Prostate gland (tissue), 2 donors: ENCODE measurements at regions not wholly inside any gene's neighbourhood (a gene's known extent, or its start where the extent isn't known, plus 50 kb on each side); places are given as distances from the start of the nearest gene placed in this dataset.

ENCODE experiments used
- DNase-seq: peaks from one replicate; pipeline ENCODE4 v3.0.0-alpha.2; 2019; ENCODE audit warnings: low spot score
- H3K27ac ChIP-seq, 2 donors: fragments of 200-600 bp; sonication (generic); 2 replicates each; pipeline ENCODE4 v1.5.1; 2017 to 2019
- H3K27me3 ChIP-seq: fragments of 200-600 bp; sonication (generic); replicated peaks from 2 replicates; pipeline ENCODE4 v1.5.1; 2019; ENCODE audit not compliant: insufficient read depth
- H3K36me3 ChIP-seq, 2 donors: fragments of 200-600 bp; sonication (generic); 1 replicate in 1 of 2; 2 replicates in 1 of 2; pipeline versions ENCODE4 v1.5.1 to v1.8.1; 2017 to 2019
- H3K4me1 ChIP-seq: fragments of 200-600 bp; sonication (generic); replicated peaks from 2 replicates; pipeline ENCODE4 v1.5.1; 2019
- H3K4me3 ChIP-seq, 2 donors: fragments of 200-600 bp; sonication (generic); 2 replicates each; pipeline ENCODE4 v1.5.1; 2017 to 2019
- H3K9me3 ChIP-seq: fragments of 200-600 bp; sonication (generic); 2 replicates; pipeline ENCODE4 v1.5.1; 2017
- POLR2A ChIP-seq: fragments of 450-650 bp; IDR thresholded peaks from one replicate; pipeline ENCODE4 v1.6.1; 2016; ENCODE audit warnings: antibody characterized with exemption, mild to moderate bottlenecking
- POLR2AphosphoS5 ChIP-seq: sonication (generic); formaldehyde crosslinking; IDR thresholded peaks from one replicate; pipeline ENCODE4 v1.6.1; 2017; ENCODE audit warnings: antibody characterized with exemption
- WGBS: methylation state at CpG from one replicate; pipeline ENCODE4 v1.1.5; 2018; 5-methylcytosine and 5-hydroxymethylcytosine counted together
- intact Hi-C: fragments of 100-400 bp; cut with DNase I; formaldehyde crosslinking; loops from one replicate; pipeline ENCODE4 v1.14.2; 2022
- TF ChIP-seq, protein P1 (sequence below), 4 experiments: fragments of 200-600 bp in 2 of 4; fragments of 450-650 bp in 2 of 4; sonication (generic) in 2 of 4; IDR thresholded peaks; 1 replicate in 3 of 4; 2 replicates in 1 of 4; pipeline ENCODE4 v1.5.1; 2016 to 2019; ENCODE audit warnings: antibody characterized with exemption in 4 of 4, mild to moderate bottlenecking in 2 of 4, moderate library complexity in 2 of 4

DNA sequence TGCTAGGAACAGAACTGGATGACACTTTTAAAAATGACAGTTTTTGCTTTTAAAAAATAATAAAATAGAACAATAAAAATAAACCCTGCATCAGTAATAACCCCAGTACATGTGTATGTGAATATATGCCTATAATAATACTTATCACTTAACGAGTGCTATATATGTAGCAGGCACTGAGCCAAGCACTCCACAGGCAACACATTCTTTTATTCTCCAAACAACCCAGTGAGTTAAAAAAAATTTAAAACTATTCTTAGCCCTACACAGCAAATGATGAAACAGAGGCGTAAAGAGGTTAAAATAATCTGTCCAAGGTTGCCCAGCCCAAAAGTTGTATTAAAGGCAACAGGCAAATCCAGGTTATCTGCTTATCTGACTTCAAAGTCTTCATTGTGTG is 124.5 kb upstream of the SMIM23 start:
- Histone ChIP-seq H3K27me3 (no peaks in the 10 kb centered on the region), H3K9me3 (no peaks in the 10 kb centered on the region), H3K4me3 (no peak overlapping the region), H3K36me3 (no peaks in the 10 kb centered on the region), H3K4me1 (no peaks in the 10 kb centered on the region), H3K27ac (no peak overlapping the region)
- intact Hi-C loops, result no loop called here
- TF ChIP-seq, protein P1, sequence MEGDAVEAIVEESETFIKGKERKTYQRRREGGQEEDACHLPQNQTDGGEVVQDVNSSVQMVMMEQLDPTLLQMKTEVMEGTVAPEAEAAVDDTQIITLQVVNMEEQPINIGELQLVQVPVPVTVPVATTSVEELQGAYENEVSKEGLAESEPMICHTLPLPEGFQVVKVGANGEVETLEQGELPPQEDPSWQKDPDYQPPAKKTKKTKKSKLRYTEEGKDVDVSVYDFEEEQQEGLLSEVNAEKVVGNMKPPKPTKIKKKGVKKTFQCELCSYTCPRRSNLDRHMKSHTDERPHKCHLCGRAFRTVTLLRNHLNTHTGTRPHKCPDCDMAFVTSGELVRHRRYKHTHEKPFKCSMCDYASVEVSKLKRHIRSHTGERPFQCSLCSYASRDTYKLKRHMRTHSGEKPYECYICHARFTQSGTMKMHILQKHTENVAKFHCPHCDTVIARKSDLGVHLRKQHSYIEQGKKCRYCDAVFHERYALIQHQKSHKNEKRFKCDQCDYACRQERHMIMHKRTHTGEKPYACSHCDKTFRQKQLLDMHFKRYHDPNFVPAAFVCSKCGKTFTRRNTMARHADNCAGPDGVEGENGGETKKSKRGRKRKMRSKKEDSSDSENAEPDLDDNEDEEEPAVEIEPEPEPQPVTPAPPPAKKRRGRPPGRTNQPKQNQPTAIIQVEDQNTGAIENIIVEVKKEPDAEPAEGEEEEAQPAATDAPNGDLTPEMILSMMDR (IDR thresholded peaks at IDR 0.05), result no peak
- TF ChIP-seq POLR2AphosphoS5, result no peak
- TF ChIP-seq POLR2A, result no peak
- no peak for DNase-seq
- 32% methylated on average over 2 of the region's 2 CpGs for WGBS

DNA sequence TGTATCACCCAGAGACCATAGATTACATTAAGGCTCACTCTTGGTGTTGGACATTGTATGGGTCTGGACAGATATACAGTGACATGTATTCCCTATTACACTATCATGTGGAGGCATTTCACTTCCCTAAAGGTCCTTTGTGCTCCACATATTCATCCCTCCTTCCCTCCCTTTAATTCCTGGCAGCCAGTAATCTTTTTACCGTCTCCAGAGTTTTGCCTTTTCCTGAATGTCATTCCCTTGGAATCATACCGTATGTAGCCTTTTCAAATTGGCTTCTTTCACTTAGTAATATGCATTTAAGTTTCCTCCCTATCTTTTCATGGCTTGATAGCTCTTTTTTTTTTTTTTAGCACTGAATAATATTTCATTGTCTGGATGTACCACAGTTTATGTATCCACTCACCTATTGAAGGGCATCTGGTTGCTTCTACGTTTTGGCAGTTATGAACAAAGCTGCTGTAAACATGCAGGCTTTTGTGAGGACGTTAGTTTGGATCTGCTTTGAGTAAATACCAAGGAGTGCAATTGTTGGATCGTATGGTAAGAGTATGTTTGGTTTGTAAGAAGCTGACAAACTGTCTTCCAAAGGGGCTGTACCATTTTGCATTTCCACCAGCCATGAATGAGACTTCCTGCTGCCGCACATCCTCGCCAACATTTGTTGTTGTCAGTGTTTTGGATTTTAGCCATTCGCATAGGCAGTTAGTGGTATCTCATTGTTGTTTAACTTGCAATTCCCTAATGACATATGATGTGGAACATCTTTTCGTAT is 122.1 kb upstream of the SMIM23 start:
- intact Hi-C loops, result no loop called here
- no peaks in the 10 kb centered on the region for H3K4me1 ChIP-seq
- no peaks in the 10 kb centered on the region for H3K27me3 ChIP-seq
- 79% methylated on average over 9 of the region's 9 CpGs for WGBS
- TF ChIP-seq POLR2AphosphoS5 (no peak), POLR2A (no peak)
- TF ChIP-seq, protein P1 (IDR thresholded peaks at IDR 0.05), result no peak
- DNase-seq, result no peak
- H3K27ac ChIP-seq, result no peak overlapping the region
- no peak overlapping the region for H3K4me3 ChIP-seq
- no peaks in the 10 kb centered on the region for H3K9me3 ChIP-seq
- no peaks in the 10 kb centered on the region for H3K36me3 ChIP-seq

DNA sequence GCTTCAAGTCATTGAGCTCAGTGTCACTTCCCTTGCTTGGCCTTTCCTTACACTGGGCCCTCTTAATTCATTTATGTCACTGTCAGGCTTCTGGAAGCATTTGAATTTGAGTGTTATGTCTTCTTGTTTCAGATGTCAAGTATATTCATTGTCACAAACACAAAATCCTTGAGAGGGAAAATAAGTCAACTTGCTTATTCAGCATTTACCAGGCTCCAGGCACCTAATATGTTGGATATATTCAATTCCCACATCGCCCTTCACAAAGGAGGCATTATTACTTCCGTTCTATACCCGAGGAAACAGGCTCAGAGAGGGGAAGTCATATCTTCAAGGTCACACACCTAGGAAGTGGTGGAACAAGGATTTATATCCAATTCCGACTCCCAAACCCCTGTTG is 121.1 kb upstream of the SMIM23 start:
- no peak for TF ChIP-seq POLR2AphosphoS5
- TF ChIP-seq, protein P1 (IDR thresholded peaks at IDR 0.05), result no peak
- no peak for TF ChIP-seq POLR2A
- Histone ChIP-seq H3K27ac (no peak overlapping the region), H3K9me3 (no peaks in the 10 kb centered on the region), H3K27me3 (no peaks in the 10 kb centered on the region), H3K4me1 (no peaks in the 10 kb centered on the region), H3K36me3 (no peaks in the 10 kb centered on the region), H3K4me3 (no peak overlapping the region)
- WGBS, result 83% methylated on average over 4 of the region's 4 CpGs
- intact Hi-C loops, result no loop called here
- no peak for DNase-seq

DNA sequence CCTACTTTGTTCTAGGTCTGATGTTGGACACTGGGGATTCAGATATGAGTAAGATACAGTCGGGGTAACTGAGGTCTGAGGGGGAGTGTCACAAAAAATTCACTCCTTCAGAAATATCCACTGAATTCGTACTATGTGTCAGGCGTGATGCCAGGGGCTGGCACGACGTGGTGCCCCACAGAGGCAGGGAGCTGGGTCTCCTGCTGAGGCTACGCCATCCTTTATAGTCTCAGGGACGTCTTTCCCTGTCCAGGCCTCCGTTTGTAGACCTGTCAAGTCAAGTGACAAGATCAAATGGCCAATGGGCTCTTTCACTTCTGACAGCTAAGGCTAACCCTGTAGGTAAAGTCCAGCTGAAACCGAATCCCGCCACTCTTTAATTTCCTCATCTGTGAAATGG is 118.8 kb upstream of the SMIM23 start:
- H3K4me1 ChIP-seq, result no peaks in the 10 kb centered on the region
- no peaks in the 10 kb centered on the region for H3K36me3 ChIP-seq
- DNase-seq, result no peak
- no peak overlapping the region for H3K27ac ChIP-seq
- no peak overlapping the region for H3K4me3 ChIP-seq
- 94% methylated on average over 10 of the region's 10 CpGs for WGBS
- intact Hi-C loops, result no loop called here
- TF ChIP-seq POLR2AphosphoS5, result no peak
- TF ChIP-seq, protein P1 (IDR thresholded peaks at IDR 0.05), result no peak
- no peak for TF ChIP-seq POLR2A
- no peaks in the 10 kb centered on the region for H3K9me3 ChIP-seq
- H3K27me3 ChIP-seq, result no peaks in the 10 kb centered on the region
